ENCODE measurements at regions not wholly inside any gene's neighbourhood (a gene's known extent, or its start where the extent isn't known, plus 50 kb on each side); places are given as distances from the start of the nearest gene placed in this dataset.

DNA sequence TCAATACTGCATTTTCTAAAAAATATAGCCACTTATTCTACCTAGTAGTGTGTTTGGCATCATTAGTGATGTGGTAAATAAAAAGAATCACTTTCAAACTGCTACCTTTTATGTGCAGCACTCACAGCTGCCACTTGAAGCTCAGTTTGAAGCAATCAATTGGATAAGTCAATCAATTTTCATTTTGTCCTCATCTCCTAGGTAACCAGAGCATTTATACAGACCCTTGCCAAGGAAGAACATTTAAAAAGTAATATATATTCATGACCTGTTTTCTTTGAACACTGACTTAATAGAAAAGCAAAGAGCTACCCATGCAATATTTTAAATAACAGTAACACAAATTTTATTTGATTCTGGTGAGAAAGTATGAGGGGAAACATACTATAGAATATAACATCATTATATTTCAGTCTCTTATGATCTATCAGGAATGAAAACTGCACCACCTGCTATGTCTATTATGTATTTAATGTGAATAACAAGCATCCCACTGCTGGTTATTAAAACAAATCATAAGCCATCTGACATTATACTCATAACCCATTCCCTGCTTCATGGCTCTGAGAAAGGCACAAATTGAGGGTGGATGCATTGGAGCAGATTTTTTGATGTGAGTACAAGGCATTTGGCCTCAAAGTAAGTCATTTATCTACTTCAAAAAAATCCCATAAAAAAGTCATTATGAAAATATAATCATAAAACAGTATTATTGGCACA is 168.4 kb upstream of the C21orf91 start:
- peak overlapping the region; percentile 62 for H3K27ac Mint-ChIP-seq (ENCODE audit: unreplicated experiment)
- TF ChIP-seq, protein P1, sequence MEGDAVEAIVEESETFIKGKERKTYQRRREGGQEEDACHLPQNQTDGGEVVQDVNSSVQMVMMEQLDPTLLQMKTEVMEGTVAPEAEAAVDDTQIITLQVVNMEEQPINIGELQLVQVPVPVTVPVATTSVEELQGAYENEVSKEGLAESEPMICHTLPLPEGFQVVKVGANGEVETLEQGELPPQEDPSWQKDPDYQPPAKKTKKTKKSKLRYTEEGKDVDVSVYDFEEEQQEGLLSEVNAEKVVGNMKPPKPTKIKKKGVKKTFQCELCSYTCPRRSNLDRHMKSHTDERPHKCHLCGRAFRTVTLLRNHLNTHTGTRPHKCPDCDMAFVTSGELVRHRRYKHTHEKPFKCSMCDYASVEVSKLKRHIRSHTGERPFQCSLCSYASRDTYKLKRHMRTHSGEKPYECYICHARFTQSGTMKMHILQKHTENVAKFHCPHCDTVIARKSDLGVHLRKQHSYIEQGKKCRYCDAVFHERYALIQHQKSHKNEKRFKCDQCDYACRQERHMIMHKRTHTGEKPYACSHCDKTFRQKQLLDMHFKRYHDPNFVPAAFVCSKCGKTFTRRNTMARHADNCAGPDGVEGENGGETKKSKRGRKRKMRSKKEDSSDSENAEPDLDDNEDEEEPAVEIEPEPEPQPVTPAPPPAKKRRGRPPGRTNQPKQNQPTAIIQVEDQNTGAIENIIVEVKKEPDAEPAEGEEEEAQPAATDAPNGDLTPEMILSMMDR (IDR thresholded peaks at IDR 0.05; ENCODE audit: partially characterized antibody, unreplicated experiment) = no peak
- no peak for DNase-seq

DNA sequence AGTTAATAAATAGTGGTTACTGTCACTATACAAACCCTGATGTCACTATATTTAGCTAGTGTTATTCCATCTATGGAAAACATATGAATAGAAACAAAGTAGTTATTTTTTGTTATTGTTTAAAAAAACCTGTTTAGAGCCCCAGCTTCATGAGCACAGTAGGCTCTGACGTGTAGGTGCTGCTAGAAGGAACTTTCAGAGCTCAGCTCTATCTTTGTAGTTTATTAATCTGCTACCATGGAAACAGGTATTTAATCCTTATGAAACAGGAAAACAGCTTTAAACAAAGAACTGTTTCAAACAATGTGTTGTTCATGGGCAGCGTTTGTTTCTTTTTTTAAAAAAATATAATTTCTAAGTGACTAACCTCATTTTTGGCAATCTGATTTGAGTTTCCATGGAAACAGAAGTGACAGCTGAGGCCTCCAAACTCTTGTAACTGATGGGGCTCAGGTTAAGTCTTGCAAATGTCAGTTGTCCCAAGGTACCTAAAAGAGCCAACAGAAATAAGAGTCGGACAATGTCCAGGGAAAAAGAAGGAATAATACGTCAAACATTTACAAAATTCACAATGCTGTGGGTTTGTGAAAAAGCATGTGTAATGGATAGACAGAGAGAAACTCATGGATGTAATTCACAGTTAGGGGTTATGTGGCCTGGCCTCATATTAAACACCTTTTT is 162.0 kb upstream of the C21orf91 start:
- H3K27me3 Mint-ChIP-seq (ENCODE audit: unreplicated experiment) = no peaks in the 10 kb centered on the region
- TF ChIP-seq, protein P1 (IDR thresholded peaks at IDR 0.05; ENCODE audit: partially characterized antibody, unreplicated experiment) = no peak
- no peak overlapping the region for H3K4me3 Mint-ChIP-seq (ENCODE audit: unreplicated experiment)
- H3K9me3 Mint-ChIP-seq (ENCODE audit: unreplicated experiment) = no peaks in the 10 kb centered on the region
- H3K4me1 Mint-ChIP-seq (ENCODE audit: low read depth, unreplicated experiment) = peaks cover 2% of the 10 kb centered on the region
- H3K36me3 Mint-ChIP-seq (ENCODE audit: unreplicated experiment) = no peaks in the 10 kb centered on the region
- no peak overlapping the region for H3K27ac Mint-ChIP-seq (ENCODE audit: unreplicated experiment)
- no peak for DNase-seq

More for the DNA sequence above, 168.4 kb upstream of the C21orf91 start:
- no peaks in the 10 kb centered on the region for H3K27me3 Mint-ChIP-seq (ENCODE audit: unreplicated experiment)
- peaks cover 6% of the 10 kb centered on the region for H3K4me1 Mint-ChIP-seq (ENCODE audit: low read depth, unreplicated experiment)
- no peaks in the 10 kb centered on the region for H3K9me3 Mint-ChIP-seq (ENCODE audit: unreplicated experiment)
- H3K36me3 Mint-ChIP-seq (ENCODE audit: unreplicated experiment) = no peaks in the 10 kb centered on the region
- H3K4me3 Mint-ChIP-seq (ENCODE audit: unreplicated experiment) = no peak overlapping the region

DNA sequence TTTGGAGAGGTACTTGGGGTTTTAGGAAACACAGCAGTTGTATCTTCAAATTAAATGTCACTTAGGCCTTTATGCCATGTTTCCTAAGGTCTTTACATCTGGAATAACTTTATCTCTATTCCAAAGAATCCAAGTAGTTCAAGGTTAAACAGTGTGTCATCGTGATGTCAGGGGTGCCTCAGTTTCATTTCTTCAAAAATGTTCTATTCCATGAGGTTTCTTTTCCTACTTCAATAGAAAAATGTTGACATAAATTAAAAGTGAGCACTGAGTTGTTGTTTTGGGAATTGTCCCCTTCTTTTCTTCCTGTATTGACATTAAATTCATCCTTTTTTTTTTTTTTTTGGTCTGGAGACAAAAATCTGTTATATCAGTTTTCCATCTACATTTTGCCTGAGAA is 160.6 kb upstream of the C21orf91 start:
- DNase-seq = no peak
- TF ChIP-seq, protein P1 (IDR thresholded peaks at IDR 0.05; ENCODE audit: partially characterized antibody, unreplicated experiment) = no peak
- no peak overlapping the region for H3K27ac Mint-ChIP-seq (ENCODE audit: unreplicated experiment)
- no peaks in the 10 kb centered on the region for H3K27me3 Mint-ChIP-seq (ENCODE audit: unreplicated experiment)
- H3K4me3 Mint-ChIP-seq (ENCODE audit: unreplicated experiment) = no peak overlapping the region
- H3K9me3 Mint-ChIP-seq (ENCODE audit: unreplicated experiment) = no peaks in the 10 kb centered on the region
- peaks cover 2% of the 10 kb centered on the region for H3K4me1 Mint-ChIP-seq (ENCODE audit: low read depth, unreplicated experiment)
- H3K36me3 Mint-ChIP-seq (ENCODE audit: unreplicated experiment) = no peaks in the 10 kb centered on the region

DNA sequence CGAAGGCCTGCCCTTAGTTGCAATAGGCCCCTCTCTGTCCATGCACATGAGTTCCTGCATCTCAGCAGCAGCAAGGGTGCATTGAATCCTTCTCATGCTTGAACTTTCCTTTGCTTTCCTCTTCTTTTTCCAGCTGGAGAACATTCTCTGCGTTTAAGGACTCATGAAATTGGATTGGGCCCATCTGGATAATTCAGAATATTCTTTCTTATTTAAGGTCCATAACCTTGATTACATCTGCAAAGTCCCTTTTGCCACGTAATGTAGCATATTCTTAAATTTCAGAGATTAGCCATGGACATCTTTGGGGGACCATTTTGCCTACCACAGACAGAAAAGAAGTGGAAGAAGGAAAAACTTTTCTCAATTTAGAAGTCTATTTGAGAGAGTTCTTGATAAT is 159.7 kb upstream of the C21orf91 start:
- peaks cover 2% of the 10 kb centered on the region for H3K4me1 Mint-ChIP-seq (ENCODE audit: low read depth, unreplicated experiment)
- no peak overlapping the region for H3K27ac Mint-ChIP-seq (ENCODE audit: unreplicated experiment)
- DNase-seq = no peak
- no peaks in the 10 kb centered on the region for H3K27me3 Mint-ChIP-seq (ENCODE audit: unreplicated experiment)
- H3K4me3 Mint-ChIP-seq (ENCODE audit: unreplicated experiment) = no peak overlapping the region
- H3K36me3 Mint-ChIP-seq (ENCODE audit: unreplicated experiment) = no peaks in the 10 kb centered on the region
- TF ChIP-seq, protein P1 (IDR thresholded peaks at IDR 0.05; ENCODE audit: partially characterized antibody, unreplicated experiment) = no peak
- no peaks in the 10 kb centered on the region for H3K9me3 Mint-ChIP-seq (ENCODE audit: unreplicated experiment)

DNA sequence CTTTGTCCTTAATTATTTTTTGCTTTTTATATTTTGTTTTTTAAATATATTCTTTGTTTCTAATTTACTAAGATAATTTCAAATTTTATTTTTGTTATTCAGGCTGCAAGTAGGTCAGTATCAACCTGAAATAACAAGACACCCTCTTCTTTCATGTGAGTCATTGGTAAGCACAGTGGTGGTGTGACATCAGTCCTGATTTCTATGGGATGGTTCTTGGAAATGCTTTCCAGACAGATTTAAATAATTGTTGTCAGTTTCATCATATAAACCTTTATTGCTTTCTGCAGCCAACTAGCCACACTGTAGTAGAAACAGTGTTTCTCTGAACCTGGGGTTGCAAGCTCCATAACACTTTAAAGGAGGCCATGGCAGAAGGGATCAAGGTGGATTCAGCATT is 157.5 kb upstream of the C21orf91 start:
- TF ChIP-seq, protein P1 (IDR thresholded peaks at IDR 0.05; ENCODE audit: partially characterized antibody, unreplicated experiment) = no peak
- Mint-ChIP-seq H3K27ac (ENCODE audit: unreplicated experiment) (no peak overlapping the region), H3K36me3 (ENCODE audit: unreplicated experiment) (no peaks in the 10 kb centered on the region), H3K4me3 (ENCODE audit: unreplicated experiment) (no peak overlapping the region), H3K9me3 (ENCODE audit: unreplicated experiment) (no peaks in the 10 kb centered on the region), H3K27me3 (ENCODE audit: unreplicated experiment) (no peaks in the 10 kb centered on the region), H3K4me1 (ENCODE audit: low read depth, unreplicated experiment) (peaks cover 2% of the 10 kb centered on the region)
- no peak for DNase-seq
